A673 (cell line): ENCODE measurements at regions not wholly inside any gene's neighbourhood (a gene's known extent, or its start where the extent isn't known, plus 50 kb on each side); places are given as distances from the start of the nearest gene placed in this dataset.

Experiments
- BruUV-seq: library from RNA; stranded (reverse); fragments of 400-500 nt; replicated peaks from 2 replicates; lab custom pipeline; 2021; lab: Mats Ljungman, UMichigan
- CTCF ChIA-PET: fragments of 300-600 bp; sonication (Branson Sonifier 250); formaldehyde crosslinking; loops from one replicate; lab custom pipeline; 2022; ENCODE audit warnings: antibody characterized with exemption; lab: Charles Lee
- POLR2A ChIA-PET: fragments of 300-600 bp; sonication (Branson Sonifier 250); formaldehyde crosslinking; loops from one replicate; lab custom pipeline; 2022; ENCODE audit warnings: antibody characterized with exemption; ENCODE audit not compliant: low non-redundant PET; lab: Charles Lee
- DNase-seq: peaks from one replicate; pipeline ENCODE4 v3.0.0-alpha.2; 2015; ENCODE audit warnings: low spot score
- H3K27ac ChIP-seq: fragments of 200-600 bp; sonication (generic); 2 replicates; pipeline ENCODE4 v1.5.1; 2016; ENCODE audit warnings: mixed run types, low read depth, mild to moderate bottlenecking, mixed read lengths, antibody characterized with exemption, low read length; ENCODE audit not compliant: poor library complexity, severe bottlenecking
- H3K27me3 ChIP-seq: fragments of 200-600 bp; sonication (generic); replicated peaks from 2 replicates; pipeline ENCODE4 v1.6.1; 2017; ENCODE audit warnings: mixed run types, low read depth, mild to moderate bottlenecking, mixed read lengths, antibody characterized with exemption, low read length; ENCODE audit not compliant: insufficient read depth, poor library complexity
- H3K36me3 ChIP-seq: fragments of 200-600 bp; sonication (generic); 2 replicates; pipeline ENCODE4 v1.6.1; 2016; ENCODE audit warnings: mixed run types, mild to moderate bottlenecking, mixed read lengths, antibody characterized with exemption, low read length; ENCODE audit not compliant: insufficient read depth, poor library complexity, severe bottlenecking
- H3K4me1 ChIP-seq: fragments of 200-600 bp; sonication (generic); 2 replicates; pipeline ENCODE4 v1.6.1; 2017; ENCODE audit warnings: mixed run types, mild to moderate bottlenecking, mixed read lengths, antibody characterized with exemption, low read length; ENCODE audit not compliant: insufficient read depth, poor library complexity, severe bottlenecking
- H3K4me3 ChIP-seq: fragments of 200-600 bp; sonication (generic); 2 replicates; pipeline ENCODE4 v1.5.1; 2016; ENCODE audit warnings: low read depth, mixed run types, mild to moderate bottlenecking, mixed read lengths, low read length; ENCODE audit not compliant: poor library complexity, severe bottlenecking
- H3K9me3 ChIP-seq: fragments of 200-600 bp; sonication (generic); 2 replicates; pipeline ENCODE4 v1.6.1; 2016; ENCODE audit warnings: mixed run types, low read depth, mild to moderate bottlenecking, mixed read lengths, antibody characterized with exemption, low read length; ENCODE audit not compliant: poor library complexity, severe bottlenecking
- EZH2 ChIP-seq: fragments of 200-600 bp; sonication (generic); IDR thresholded peaks from 2 replicates; pipeline ENCODE4 v1.6.1; 2017; ENCODE audit warnings: borderline replicate concordance, low read depth, mild to moderate bottlenecking, mixed read lengths, antibody characterized with exemption, low read length; ENCODE audit not compliant: poor library complexity, severe bottlenecking
- intact Hi-C: fragments of 100-400 bp; cut with micrococcal nuclease; formaldehyde crosslinking; loops from one replicate; pipeline ENCODE4 v1.10.0; 2022; ENCODE audit not compliant: unreplicated experiment
- TF ChIP-seq, protein P1 (sequence below): fragments of 300-800, 200-600 bp; sonication (generic); conservative IDR thresholded peaks from 2 replicates; pipeline ENCODE4 v1.5.1; 2017; ENCODE audit warnings: low read depth, mild to moderate bottlenecking, antibody characterized with exemption, low read length, moderate library complexity, mixed read lengths

DNA sequence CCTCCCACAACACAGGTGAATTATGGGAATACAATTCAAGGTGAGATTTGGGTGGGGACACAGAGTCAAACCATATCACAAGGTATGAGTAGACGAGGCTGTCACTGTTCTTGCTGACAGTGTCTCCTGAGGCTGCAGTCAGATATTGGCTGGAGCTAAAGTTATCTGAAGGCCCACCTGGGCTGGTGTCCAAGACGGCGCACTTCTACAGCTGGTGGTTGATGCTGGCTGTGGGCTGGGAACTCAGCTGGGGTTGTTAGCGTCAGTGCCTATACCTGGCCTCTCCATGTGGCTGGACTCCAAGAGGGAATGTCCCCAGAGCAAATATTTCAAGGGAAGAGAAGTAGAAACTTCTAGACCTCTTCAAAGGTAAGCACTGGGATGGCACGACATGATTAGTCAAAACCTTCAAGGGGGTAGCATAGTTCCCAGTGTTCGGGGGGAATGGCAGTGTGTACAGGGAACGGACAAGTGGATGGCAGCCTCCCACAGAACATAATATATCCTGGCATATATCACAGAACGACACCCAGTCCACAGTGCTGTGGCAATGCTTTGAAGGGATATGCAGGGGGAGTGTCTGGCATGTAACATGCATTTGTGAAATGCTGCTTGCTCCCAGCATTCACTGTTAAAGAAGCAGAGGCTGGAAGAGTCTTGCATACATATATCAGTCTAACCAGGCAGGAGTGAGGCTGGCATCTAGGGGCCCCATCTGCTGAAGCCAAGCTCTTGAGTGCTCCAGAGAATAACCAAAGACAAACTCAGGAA lies 126.7 kb upstream of the RFLNA start:
- Histone ChIP-seq H3K9me3 (peaks cover 5% of the 10 kb centered on the region), H3K27ac (no peak overlapping the region), H3K27me3 (no peaks in the 10 kb centered on the region), H3K36me3 (no peaks in the 10 kb centered on the region), H3K4me1 (no peaks in the 10 kb centered on the region), H3K4me3 (no peak overlapping the region)
- DNase-seq = no peak
- no TSS peak for BruUV-seq
- CTCF ChIA-PET = no interaction called here
- POLR2A ChIA-PET = no interaction called here
- intact Hi-C loops = no loop called here
- no peak for TF ChIP-seq EZH2
- TF ChIP-seq, protein P1, sequence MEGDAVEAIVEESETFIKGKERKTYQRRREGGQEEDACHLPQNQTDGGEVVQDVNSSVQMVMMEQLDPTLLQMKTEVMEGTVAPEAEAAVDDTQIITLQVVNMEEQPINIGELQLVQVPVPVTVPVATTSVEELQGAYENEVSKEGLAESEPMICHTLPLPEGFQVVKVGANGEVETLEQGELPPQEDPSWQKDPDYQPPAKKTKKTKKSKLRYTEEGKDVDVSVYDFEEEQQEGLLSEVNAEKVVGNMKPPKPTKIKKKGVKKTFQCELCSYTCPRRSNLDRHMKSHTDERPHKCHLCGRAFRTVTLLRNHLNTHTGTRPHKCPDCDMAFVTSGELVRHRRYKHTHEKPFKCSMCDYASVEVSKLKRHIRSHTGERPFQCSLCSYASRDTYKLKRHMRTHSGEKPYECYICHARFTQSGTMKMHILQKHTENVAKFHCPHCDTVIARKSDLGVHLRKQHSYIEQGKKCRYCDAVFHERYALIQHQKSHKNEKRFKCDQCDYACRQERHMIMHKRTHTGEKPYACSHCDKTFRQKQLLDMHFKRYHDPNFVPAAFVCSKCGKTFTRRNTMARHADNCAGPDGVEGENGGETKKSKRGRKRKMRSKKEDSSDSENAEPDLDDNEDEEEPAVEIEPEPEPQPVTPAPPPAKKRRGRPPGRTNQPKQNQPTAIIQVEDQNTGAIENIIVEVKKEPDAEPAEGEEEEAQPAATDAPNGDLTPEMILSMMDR = no peak

DNA sequence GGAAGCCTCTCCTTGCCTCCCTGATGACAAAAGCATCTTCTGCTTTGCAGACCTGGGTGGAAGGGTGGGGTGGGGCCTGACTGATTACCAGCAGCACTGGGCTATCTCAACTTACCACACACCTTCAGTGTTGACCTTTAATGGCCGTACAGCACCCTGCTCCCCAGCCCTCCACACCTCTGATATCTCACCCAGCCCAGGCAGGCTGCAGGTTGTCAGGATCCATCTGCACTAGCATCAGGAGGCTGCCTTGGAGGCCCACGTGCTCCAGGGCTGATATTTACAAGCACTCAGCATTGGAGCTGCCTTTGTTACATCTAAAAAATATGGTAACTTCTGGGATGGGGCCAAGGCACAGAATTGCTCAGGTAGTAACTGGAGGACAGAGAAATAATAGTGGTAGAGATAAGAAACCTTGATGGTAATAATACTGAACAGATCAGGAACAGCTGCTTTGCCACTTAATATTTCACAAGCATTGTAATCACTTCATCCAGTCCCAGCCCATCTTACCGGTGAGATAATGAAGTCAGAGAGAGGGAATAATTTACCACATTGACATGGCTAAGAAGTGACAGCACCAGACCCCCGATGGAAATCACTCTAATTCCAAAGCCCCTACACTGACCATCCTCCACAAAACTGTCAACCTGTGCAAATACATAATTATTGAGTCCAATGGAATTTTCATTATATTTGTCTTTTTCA lies 125.2 kb upstream of the RFLNA start:
- no peak overlapping the region for H3K4me3 ChIP-seq
- TF ChIP-seq, protein P1 = no peak
- TF ChIP-seq EZH2 = no peak
- ChIA-PET POLR2A (no interaction called here), CTCF (no interaction called here)
- H3K36me3 ChIP-seq = no peaks in the 10 kb centered on the region
- DNase-seq = no peak
- H3K27ac ChIP-seq = no peak overlapping the region
- H3K4me1 ChIP-seq = no peaks in the 10 kb centered on the region
- H3K9me3 ChIP-seq = peaks cover 5% of the 10 kb centered on the region
- intact Hi-C loops = no loop called here
- BruUV-seq = no TSS peak
- H3K27me3 ChIP-seq = no peaks in the 10 kb centered on the region

DNA sequence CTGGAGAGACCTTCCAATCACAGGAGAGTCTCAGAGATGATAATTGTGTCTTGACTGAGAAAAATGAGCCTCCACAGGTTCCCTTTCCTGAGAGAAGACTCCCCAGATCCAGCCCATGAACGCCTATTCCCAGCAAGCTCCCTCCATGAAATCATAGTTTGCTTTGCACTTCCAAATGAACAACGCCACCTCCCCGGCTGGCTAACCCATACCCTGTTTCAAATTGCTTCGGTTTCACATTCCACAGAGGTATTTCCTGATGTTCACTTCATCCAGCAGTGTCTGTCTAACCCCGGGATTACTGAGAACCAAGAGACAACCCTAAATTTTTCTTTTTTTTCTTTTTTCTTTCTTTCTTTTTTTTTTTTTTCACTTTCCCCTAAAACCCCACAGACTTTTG lies 124.1 kb upstream of the RFLNA start:
- Histone ChIP-seq H3K27me3 (no peaks in the 10 kb centered on the region), H3K4me3 (no peak overlapping the region), H3K36me3 (no peaks in the 10 kb centered on the region), H3K9me3 (peaks cover 1% of the 10 kb centered on the region), H3K27ac (no peak overlapping the region), H3K4me1 (no peaks in the 10 kb centered on the region)
- CTCF ChIA-PET = no interaction called here
- no peak for TF ChIP-seq EZH2
- TF ChIP-seq, protein P1 = no peak
- no peak for DNase-seq
- no TSS peak for BruUV-seq
- intact Hi-C loops = no loop called here
- POLR2A ChIA-PET = no interaction called here
